Activated CD8-positive, alpha-beta T cell treated with anti-CD3 and anti-CD28 coated beads, Interleukin-2, amount 10 ng/mL, durations not matched to agents 7 days and 5 days (primary cell): ENCODE measurements at regions not wholly inside any gene's neighbourhood (a gene's known extent, or its start where the extent isn't known, plus 50 kb on each side); places are given as distances from the start of the nearest gene placed in this dataset.

Source experiments
- ATAC-seq: fragments of 150-1000 bp; cut with Tn5 transposase; one replicate; pipeline ENCODE4 v1.10.0; 2021; ENCODE audit warnings: moderate library complexity
- CTCF ChIA-PET: fragments of 350-600 bp; sonication (Branson Sonifier 250); formaldehyde crosslinking; loops from one replicate; lab custom pipeline; 2021; ENCODE audit warnings: antibody characterized with exemption; lab: Charles Lee
- POLR2A ChIA-PET: fragments of 350-600 bp; sonication (Branson Sonifier 250); formaldehyde crosslinking; loops from one replicate; lab custom pipeline; 2021; ENCODE audit warnings: antibody characterized with exemption; lab: Charles Lee
- DNase-seq: peaks from one replicate; pipeline ENCODE4 v3.0.0-alpha.2; 2020
- H3K27ac Mint-ChIP-seq: one replicate; pipeline ENCODE4 v1.8.0; 2021; ENCODE audit warnings: mild to moderate bottlenecking, mixed read lengths
- H3K27me3 Mint-ChIP-seq: one replicate; pipeline ENCODE4 v1.8.0; 2021; ENCODE audit warnings: low read depth, mixed read lengths
- H3K36me3 Mint-ChIP-seq: one replicate; pipeline ENCODE4 v1.8.0; 2021; ENCODE audit warnings: low read depth, mixed read lengths
- H3K4me1 Mint-ChIP-seq: one replicate; pipeline ENCODE4 v1.8.0; 2021; ENCODE audit warnings: low read depth, mixed read lengths
- H3K4me3 Mint-ChIP-seq: one replicate; pipeline ENCODE4 v1.8.0; 2021; ENCODE audit warnings: mild to moderate bottlenecking, mixed read lengths
- H3K9me3 Mint-ChIP-seq: one replicate; pipeline ENCODE4 v1.8.0; 2022; ENCODE audit warnings: mixed read lengths; ENCODE audit not compliant: insufficient read depth

DNA sequence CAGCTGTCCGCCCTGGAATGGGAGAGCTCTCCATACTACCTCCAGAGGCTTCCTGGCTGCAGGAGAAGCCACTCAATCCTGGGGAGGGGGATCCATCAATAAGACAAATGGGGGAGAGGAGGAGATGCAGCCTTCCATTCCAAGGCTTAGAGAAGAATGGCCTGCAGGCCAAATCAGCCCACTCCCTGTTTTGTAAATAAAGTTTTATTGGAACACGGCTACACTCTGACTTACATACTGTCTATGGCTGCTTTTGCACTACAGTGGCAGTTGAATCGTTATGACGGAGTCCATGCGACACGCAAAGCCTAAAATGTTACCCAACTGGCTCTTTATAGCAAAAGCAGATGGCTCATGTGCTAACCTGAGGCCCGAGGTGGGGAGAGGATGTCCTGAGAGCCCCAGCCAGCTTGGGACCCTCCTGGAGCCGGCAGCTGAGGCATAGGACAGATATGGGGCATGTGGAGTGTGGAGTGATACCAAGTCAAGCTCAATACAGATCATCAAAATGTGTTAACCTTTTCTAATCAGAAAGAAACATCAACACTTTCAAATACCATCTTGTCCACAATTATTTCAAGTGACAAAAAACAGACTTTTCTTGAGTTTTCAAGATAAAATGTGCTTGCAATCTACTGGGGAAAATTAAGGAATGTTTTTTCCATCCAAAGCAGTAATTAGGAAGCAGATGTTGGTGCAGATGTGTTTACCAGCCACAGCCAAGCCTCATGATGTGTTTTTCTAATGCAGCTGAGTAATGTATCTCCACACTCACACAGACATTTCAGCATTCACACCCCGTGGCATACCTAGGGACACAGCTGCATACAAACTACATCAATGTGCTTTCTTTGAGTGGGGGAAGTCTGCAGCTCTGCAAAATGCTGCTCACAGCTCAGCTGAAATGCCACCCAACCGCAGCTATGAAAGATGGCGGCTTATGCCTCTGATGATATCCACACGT, 181.6 kb downstream of the SHANK2 start:
- no peak overlapping the region for H3K27ac Mint-ChIP-seq
- DNase-seq (no peak), ATAC-seq (no peak)
- no peaks in the 10 kb centered on the region for H3K4me1 Mint-ChIP-seq
- ChIA-PET POLR2A (no interaction called here), CTCF (no interaction called here)
- H3K36me3 Mint-ChIP-seq, result no peaks in the 10 kb centered on the region
- no peak overlapping the region for H3K4me3 Mint-ChIP-seq
- no peaks in the 10 kb centered on the region for H3K9me3 Mint-ChIP-seq
- no peaks in the 10 kb centered on the region for H3K27me3 Mint-ChIP-seq

DNA sequence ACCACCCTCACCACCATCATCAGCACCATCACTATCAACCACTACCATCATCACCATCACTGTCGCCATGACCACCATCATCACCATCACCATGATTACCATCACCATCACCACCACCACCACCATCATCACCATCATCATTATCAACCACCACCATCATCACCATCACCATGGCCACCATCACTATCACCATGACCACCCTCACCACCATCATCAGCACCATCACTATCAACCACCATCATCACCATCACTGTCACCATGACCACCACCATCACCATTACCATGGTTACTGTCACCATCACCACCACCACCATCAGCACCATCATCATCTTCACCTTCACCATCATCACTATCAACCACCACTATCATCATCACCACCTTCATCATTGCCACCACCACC, 183.4 kb downstream of the SHANK2 start:
- ATAC-seq (no peak), DNase-seq (no peak)
- POLR2A ChIA-PET, result no interaction called here
- Mint-ChIP-seq H3K27me3 (no peaks in the 10 kb centered on the region), H3K27ac (no peak overlapping the region), H3K9me3 (no peaks in the 10 kb centered on the region), H3K4me3 (no peak overlapping the region), H3K4me1 (no peaks in the 10 kb centered on the region), H3K36me3 (no peaks in the 10 kb centered on the region)
- CTCF ChIA-PET, result no interaction called here

DNA sequence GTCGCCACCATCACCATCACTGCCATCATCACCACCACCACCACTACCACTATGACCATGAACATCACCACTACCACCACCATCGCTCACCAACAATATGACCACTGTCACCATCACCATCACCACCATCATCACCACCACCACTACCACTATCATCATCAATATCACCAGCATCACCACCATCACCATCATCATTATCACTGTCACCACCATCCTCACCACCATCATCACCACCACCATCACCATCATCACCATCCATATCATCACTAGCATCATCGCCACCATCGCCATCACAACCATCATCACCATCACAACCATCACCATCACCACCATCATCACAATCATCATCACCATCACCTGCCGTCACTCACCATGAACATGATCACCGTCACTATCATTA, 184.6 kb downstream of the SHANK2 start:
- Mint-ChIP-seq H3K27me3 (no peaks in the 10 kb centered on the region), H3K9me3 (no peaks in the 10 kb centered on the region), H3K27ac (no peak overlapping the region), H3K36me3 (no peaks in the 10 kb centered on the region), H3K4me3 (no peak overlapping the region), H3K4me1 (no peaks in the 10 kb centered on the region)
- ATAC-seq (no peak), DNase-seq (no peak)
- CTCF ChIA-PET, result no interaction called here
- POLR2A ChIA-PET, result no interaction called here

DNA sequence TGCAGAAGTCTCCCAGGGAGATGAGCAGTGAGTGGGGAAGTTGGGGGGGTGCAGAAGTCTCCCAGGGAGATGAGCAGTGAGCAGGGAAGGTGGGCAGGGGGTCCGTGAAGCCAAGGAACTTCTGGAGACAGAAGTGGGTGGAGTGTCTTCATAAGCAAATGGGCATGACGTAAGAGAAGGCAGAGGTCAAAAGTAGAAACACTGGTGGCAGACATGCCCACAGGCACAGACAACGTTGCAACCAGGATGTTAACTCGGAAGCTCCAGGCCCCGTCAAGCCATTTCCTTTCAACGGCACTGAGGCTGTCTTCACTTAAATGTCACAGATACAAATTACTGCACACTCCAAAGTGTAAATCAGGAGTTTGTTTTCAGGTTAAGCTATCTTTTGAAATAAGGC, 186.1 kb downstream of the SHANK2 start:
- Mint-ChIP-seq H3K36me3 (no peaks in the 10 kb centered on the region), H3K27ac (no peak overlapping the region), H3K9me3 (no peaks in the 10 kb centered on the region), H3K27me3 (no peaks in the 10 kb centered on the region), H3K4me3 (no peak overlapping the region), H3K4me1 (no peaks in the 10 kb centered on the region)
- DNase-seq, result no peak
- ChIA-PET CTCF (no interaction called here), POLR2A (no interaction called here)
- ATAC-seq, result no peak

DNA sequence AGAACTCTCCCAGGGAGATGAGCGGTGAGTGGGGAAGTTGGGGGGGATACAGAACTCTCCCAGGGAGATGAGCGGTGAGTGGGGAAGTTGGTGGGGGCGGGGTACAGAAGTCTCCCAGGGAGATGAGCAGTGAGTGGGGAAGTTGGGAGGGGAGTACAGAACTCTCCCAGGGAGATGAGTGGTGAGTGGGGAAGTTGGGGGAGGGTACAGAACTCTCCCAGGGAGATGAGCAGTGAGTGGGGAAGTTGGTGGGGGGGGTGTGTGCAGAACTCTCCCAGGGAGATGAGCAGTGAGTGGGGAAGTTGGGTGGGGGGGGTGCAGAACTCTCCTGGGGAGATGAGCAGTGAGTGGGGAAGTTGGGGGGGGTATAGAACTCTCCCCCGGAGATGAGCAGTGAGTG, 186.5 kb downstream of the SHANK2 start:
- no peak for DNase-seq
- POLR2A ChIA-PET, result no interaction called here
- no peak overlapping the region for H3K4me3 Mint-ChIP-seq
- no peak for ATAC-seq
- H3K36me3 Mint-ChIP-seq, result no peaks in the 10 kb centered on the region
- H3K9me3 Mint-ChIP-seq, result no peaks in the 10 kb centered on the region
- CTCF ChIA-PET, result no interaction called here
- H3K27ac Mint-ChIP-seq, result no peak overlapping the region
- H3K4me1 Mint-ChIP-seq, result no peaks in the 10 kb centered on the region
- H3K27me3 Mint-ChIP-seq, result no peaks in the 10 kb centered on the region

DNA sequence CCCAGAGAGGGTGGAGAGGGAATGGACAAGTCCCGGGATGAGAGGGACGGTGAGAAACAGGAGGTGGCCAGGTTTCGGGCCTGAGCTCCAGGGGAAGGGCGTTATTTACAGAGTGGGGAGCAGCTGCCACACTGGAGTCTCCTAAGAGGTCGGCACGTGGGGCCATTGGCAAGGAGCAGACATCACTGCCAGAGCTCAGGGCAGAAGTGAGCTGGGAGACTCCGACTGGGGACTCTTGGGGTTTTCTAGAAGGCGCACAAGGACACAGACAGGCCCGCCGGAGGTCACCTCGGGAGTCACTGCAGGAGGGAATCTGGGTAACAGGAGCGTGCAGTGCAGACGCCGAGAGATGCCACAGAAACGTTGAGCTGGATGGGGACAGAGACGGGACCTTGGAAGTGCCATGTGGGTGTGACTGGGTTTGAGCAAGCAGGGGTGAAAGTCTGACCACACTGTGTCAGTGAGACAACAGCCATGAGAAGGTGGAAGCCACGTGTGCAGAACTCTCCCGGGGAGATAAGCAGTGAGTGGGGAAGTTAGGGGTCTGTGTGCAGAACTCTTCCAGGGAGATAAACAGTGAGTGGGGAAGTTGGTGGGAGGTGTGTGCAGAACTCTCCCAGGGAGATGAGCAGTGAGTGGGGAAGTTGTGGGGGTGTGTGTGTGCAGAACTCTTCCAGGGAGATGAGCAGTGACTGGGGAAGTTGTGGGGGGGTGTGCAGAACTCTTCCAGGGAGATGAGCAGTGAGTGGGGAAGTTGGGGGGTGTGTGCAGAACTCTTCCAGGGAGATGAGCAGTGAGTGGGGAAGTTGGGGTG, 187.5 kb downstream of the SHANK2 start:
- no peaks in the 10 kb centered on the region for H3K36me3 Mint-ChIP-seq
- CTCF ChIA-PET, result no interaction called here
- no peak overlapping the region for H3K27ac Mint-ChIP-seq
- H3K4me3 Mint-ChIP-seq, result no peak overlapping the region
- ATAC-seq, result no peak
- H3K4me1 Mint-ChIP-seq, result no peaks in the 10 kb centered on the region
- no peak for DNase-seq
- no peaks in the 10 kb centered on the region for H3K27me3 Mint-ChIP-seq
- H3K9me3 Mint-ChIP-seq, result no peaks in the 10 kb centered on the region
- POLR2A ChIA-PET, result no interaction called here

DNA sequence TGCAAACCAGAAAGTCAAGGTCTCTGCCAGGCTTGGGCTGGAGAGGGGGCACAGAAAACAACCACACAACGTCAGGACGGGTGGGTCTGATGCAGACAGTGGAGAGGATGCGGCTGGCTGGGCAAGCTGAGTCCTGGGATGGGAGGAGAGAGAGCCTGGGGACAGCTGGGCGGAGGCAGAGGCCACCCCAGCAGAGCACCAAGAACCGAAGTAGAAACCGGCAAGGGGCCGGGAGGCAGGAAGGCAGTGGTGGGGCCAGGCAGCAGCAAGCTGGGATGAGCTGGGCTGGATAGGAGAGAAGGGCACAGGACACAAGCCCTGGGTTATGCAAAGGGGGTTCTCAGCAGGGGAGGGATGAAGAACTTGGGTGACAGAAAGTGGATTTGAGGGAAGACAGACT, 188.2 kb downstream of the SHANK2 start:
- CTCF ChIA-PET, result no interaction called here
- ATAC-seq, result no peak
- H3K4me3 Mint-ChIP-seq, result no peak overlapping the region
- no peak overlapping the region for H3K27ac Mint-ChIP-seq
- no peaks in the 10 kb centered on the region for H3K4me1 Mint-ChIP-seq
- no peaks in the 10 kb centered on the region for H3K27me3 Mint-ChIP-seq
- DNase-seq, result no peak
- POLR2A ChIA-PET, result no interaction called here
- H3K36me3 Mint-ChIP-seq, result no peaks in the 10 kb centered on the region
- no peaks in the 10 kb centered on the region for H3K9me3 Mint-ChIP-seq

DNA sequence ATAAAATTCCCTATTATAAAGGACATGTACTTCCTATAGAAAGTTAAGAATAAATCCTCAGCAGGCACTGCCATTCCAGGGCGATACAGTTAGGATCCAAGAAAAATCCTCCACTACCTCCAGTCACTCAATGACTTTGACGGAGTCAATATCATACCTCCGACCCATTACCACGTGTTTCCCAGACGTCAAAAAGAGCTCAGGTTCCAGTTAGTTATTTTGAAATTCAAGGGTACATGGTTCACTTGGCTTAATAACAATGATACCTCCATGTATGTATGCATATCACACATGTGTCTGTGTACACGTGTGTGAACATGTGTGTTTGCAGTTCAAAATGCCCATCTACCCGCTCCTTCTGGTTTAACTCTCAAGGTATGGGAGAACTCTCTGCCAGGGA, 189.2 kb downstream of the SHANK2 start:
- CTCF ChIA-PET, result no interaction called here
- Mint-ChIP-seq H3K27me3 (no peaks in the 10 kb centered on the region), H3K4me3 (no peak overlapping the region), H3K27ac (no peak overlapping the region), H3K4me1 (no peaks in the 10 kb centered on the region), H3K9me3 (no peaks in the 10 kb centered on the region), H3K36me3 (no peaks in the 10 kb centered on the region)
- DNase-seq (no peak), ATAC-seq (no peak)
- POLR2A ChIA-PET, result no interaction called here

DNA sequence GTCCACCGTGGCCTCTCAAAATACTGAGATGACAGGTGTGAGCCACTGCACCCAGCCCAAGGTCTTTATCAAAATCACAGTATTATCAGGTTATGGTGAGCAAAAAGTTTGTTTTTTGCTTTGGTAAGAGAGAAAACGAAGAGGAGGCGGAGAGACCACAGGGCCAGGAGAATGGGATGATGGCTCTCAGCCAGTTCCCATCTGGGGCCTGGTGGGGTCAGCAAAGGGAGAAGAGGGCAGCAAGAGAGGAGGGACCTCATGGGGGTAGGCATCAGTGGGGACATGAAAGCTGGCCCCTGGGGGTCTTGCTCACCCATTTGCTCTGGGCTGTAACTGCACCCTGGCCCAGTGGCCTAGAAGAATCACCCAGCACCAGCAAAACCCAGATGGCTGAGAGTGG, 190.2 kb downstream of the SHANK2 start:
- H3K4me3 Mint-ChIP-seq, result no peak overlapping the region
- POLR2A ChIA-PET, result no interaction called here
- H3K9me3 Mint-ChIP-seq, result no peaks in the 10 kb centered on the region
- no peaks in the 10 kb centered on the region for H3K36me3 Mint-ChIP-seq
- CTCF ChIA-PET, result no interaction called here
- ATAC-seq (no peak), DNase-seq (no peak)
- H3K4me1 Mint-ChIP-seq, result no peaks in the 10 kb centered on the region
- no peak overlapping the region for H3K27ac Mint-ChIP-seq
- no peaks in the 10 kb centered on the region for H3K27me3 Mint-ChIP-seq

DNA sequence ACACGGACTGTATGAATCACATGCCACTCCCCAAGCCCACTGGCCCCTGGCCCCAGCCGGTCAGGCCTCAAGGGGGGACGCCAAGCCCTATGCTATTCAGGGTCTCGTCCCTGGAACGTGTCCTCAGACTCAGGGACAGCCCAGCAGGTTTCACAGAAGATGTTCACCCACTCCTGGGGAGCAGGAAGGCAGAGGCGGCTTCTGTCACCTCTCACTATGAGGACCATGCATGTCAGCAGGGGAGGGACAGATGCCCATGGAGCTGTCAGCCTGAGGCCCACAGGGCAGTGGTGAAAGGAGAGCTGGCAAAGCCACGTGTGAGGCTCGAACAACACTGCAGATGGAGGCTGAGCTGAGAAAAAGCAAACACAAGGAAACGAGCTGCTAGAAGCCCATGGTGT, 192.0 kb downstream of the SHANK2 start:
- Mint-ChIP-seq H3K4me3 (no peak overlapping the region), H3K27me3 (no peaks in the 10 kb centered on the region)
- CTCF ChIA-PET, result no interaction called here

DNA sequence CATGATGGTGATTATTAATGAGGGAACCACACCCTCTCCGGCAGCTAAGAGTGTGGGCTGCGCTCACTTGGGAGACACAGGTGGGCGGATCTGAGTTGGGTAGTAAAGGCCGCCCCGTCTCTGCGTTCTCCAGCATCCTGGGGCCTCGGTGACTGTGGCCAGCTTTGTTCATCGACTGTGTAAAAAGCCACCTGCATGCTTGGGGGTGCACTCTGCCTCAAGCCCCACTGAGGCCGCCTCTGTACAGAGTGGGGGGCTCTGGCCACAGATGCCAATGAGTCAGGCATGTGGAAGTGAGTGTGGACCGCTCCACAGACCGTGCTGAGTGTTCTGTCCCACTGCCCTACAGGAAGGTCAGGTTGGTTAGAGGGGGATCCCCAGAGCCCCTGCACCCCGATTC, 192.7 kb downstream of the SHANK2 start:
- CTCF ChIA-PET, result no interaction called here
- no peaks in the 10 kb centered on the region for H3K9me3 Mint-ChIP-seq
- H3K36me3 Mint-ChIP-seq, result no peaks in the 10 kb centered on the region
- ATAC-seq (no peak), DNase-seq (no peak)
- H3K4me3 Mint-ChIP-seq, result no peak overlapping the region
- H3K27ac Mint-ChIP-seq, result no peak overlapping the region
- POLR2A ChIA-PET, result no interaction called here
- no peaks in the 10 kb centered on the region for H3K4me1 Mint-ChIP-seq
- no peaks in the 10 kb centered on the region for H3K27me3 Mint-ChIP-seq

More for the DNA sequence above, 192.0 kb downstream of the SHANK2 start:
- ATAC-seq (no peak), DNase-seq (no peak)
- POLR2A ChIA-PET, result no interaction called here
- no peaks in the 10 kb centered on the region for H3K4me1 Mint-ChIP-seq
- no peaks in the 10 kb centered on the region for H3K36me3 Mint-ChIP-seq
- H3K27ac Mint-ChIP-seq, result no peak overlapping the region
- no peaks in the 10 kb centered on the region for H3K9me3 Mint-ChIP-seq

DNA sequence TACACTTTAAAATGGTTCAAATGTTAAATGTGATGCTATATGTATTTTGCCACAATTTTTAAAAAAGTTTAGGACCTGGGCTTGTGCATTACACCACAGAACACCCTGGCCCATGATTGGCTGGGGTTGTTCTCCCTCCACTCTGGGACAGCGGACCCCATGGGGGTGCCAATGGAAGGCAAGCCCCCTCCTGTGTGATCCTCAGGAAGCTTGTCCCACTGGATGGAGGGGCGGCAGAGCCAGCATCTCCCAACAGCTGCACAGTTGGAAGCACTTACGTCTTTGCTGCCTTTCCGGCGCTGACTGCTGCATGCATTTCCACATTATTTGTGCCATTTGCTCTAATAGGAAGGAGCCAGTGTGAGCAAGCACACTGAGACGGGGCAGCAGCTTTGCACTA, 196.5 kb downstream of the SHANK2 start:
- CTCF ChIA-PET, result no interaction called here
- POLR2A ChIA-PET, result no interaction called here

More for the DNA sequence above, 196.5 kb downstream of the SHANK2 start:
- Mint-ChIP-seq H3K4me1 (no peaks in the 10 kb centered on the region), H3K27ac (no peak overlapping the region), H3K27me3 (no peaks in the 10 kb centered on the region), H3K36me3 (no peaks in the 10 kb centered on the region), H3K4me3 (no peak overlapping the region), H3K9me3 (no peaks in the 10 kb centered on the region)
- no peak for ATAC-seq
- no peak for DNase-seq
